Endodermal cell (in vitro differentiated cells): ENCODE measurements at regions not wholly inside any gene's neighbourhood (a gene's known extent, or its start where the extent isn't known, plus 50 kb on each side); places are given as distances from the start of the nearest gene placed in this dataset.
"Not testable (repeated sequence)": the region's sequence is repeated elsewhere in the genome, so short reads cannot be mapped to it uniquely, and the experiment has no call there.

ENCODE experiments used
- DNase-seq: peaks from one replicate; pipeline ENCODE4 v3.0.0-alpha.2; 2017
- H3K27ac ChIP-seq: 2 replicates; pipeline ENCODE4 v1.5.1; 2013; ENCODE audit warnings: mild to moderate bottlenecking, low read depth, low read length, moderate library complexity
- H3K27me3 ChIP-seq: 2 replicates; pipeline ENCODE4 v1.6.1; 2013; ENCODE audit warnings: mild to moderate bottlenecking, low read length, moderate library complexity; ENCODE audit not compliant: insufficient read depth, control insufficient read depth, poor library complexity, severe bottlenecking
- H3K36me3 ChIP-seq: 2 replicates; pipeline ENCODE4 v1.7.0; 2013; ENCODE audit warnings: mild to moderate bottlenecking, low read length, moderate library complexity; ENCODE audit not compliant: control insufficient read depth, insufficient read depth
- H3K4me1 ChIP-seq: one replicate; pipeline ENCODE4 v1.7.0; 2013; ENCODE audit warnings: low read length; ENCODE audit not compliant: control insufficient read depth, insufficient read depth
- H3K4me3 ChIP-seq: 2 replicates; pipeline ENCODE4 v1.5.1; 2013; ENCODE audit warnings: mild to moderate bottlenecking, low read length, moderate library complexity
- H3K9ac ChIP-seq: 2 replicates; pipeline ENCODE4 v1.6.1; 2013; ENCODE audit warnings: mild to moderate bottlenecking, low read length, moderate library complexity; ENCODE audit not compliant: poor library complexity, severe bottlenecking; ENCODE audit errors: extremely low read depth
- H3K9me3 ChIP-seq: 2 replicates; pipeline ENCODE4 v1.6.1; 2013; ENCODE audit warnings: mild to moderate bottlenecking, low read length, moderate library complexity; ENCODE audit not compliant: control insufficient read depth
- H3K27ac Mint-ChIP-seq: 2 replicates; pipeline ENCODE4 v1.8.0; 2020; ENCODE audit warnings: mixed read lengths
- H3K27me3 Mint-ChIP-seq: 2 replicates; pipeline ENCODE4 v1.8.0; 2021; ENCODE audit warnings: mild to moderate bottlenecking, mixed read lengths; ENCODE audit not compliant: insufficient read depth
- H3K36me3 Mint-ChIP-seq: 2 replicates; pipeline ENCODE4 v1.8.0; 2020; ENCODE audit warnings: low read depth, mixed read lengths
- H3K4me1 Mint-ChIP-seq: 2 replicates; pipeline ENCODE4 v1.8.0; 2020; ENCODE audit warnings: mixed read lengths
- H3K4me3 Mint-ChIP-seq: 2 replicates; pipeline ENCODE4 v1.8.0; 2020; ENCODE audit warnings: mild to moderate bottlenecking, moderate library complexity, mixed read lengths
- H3K9me3 Mint-ChIP-seq: 2 replicates; pipeline ENCODE4 v1.8.0; 2020; ENCODE audit warnings: mild to moderate bottlenecking, mixed read lengths
- WGBS, 2 experiments: methylation state at CpG; one replicate each; pipeline versions ENCODE4 v1.1.5 to v1.1.7; 2013; ENCODE audit warnings: missing lambda C conversion rate in 2 of 2, mixed read lengths in 1 of 2; ENCODE audit not compliant: insufficient coverage in 1 of 2, insufficient read length in 1 of 2; 5-methylcytosine and 5-hydroxymethylcytosine counted together
- TF ChIP-seq, protein P1 (sequence below): fragments of 200-600 bp; sonication (generic); conservative IDR thresholded peaks from 2 replicates; pipeline ENCODE4 v1.5.0; 2021; ENCODE audit warnings: antibody characterized with exemption, mild to moderate bottlenecking

GRCh38 chr6:167214206-167214605 is 56.4 kb upstream of the GPR31 start:
- Histone ChIP-seq H3K4me3 (no peak overlapping the region), H3K9me3 (no peaks in the 10 kb centered on the region), H3K9ac (no peak overlapping the region), H3K27me3 (no peaks in the 10 kb centered on the region), H3K4me1 (no peaks in the 10 kb centered on the region), H3K27ac (no peak overlapping the region), H3K36me3 (no peaks in the 10 kb centered on the region)
- no peaks in the 10 kb centered on the region for H3K36me3 Mint-ChIP-seq
- TF ChIP-seq, protein P1, sequence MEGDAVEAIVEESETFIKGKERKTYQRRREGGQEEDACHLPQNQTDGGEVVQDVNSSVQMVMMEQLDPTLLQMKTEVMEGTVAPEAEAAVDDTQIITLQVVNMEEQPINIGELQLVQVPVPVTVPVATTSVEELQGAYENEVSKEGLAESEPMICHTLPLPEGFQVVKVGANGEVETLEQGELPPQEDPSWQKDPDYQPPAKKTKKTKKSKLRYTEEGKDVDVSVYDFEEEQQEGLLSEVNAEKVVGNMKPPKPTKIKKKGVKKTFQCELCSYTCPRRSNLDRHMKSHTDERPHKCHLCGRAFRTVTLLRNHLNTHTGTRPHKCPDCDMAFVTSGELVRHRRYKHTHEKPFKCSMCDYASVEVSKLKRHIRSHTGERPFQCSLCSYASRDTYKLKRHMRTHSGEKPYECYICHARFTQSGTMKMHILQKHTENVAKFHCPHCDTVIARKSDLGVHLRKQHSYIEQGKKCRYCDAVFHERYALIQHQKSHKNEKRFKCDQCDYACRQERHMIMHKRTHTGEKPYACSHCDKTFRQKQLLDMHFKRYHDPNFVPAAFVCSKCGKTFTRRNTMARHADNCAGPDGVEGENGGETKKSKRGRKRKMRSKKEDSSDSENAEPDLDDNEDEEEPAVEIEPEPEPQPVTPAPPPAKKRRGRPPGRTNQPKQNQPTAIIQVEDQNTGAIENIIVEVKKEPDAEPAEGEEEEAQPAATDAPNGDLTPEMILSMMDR = no peak
- H3K27me3 Mint-ChIP-seq = no peaks in the 10 kb centered on the region
- H3K9me3 Mint-ChIP-seq = no peaks in the 10 kb centered on the region
- WGBS, 2 experiments = 21 to 73% methylated on average over 3 to 9 of the region's 10 CpGs
- peak; percentile 31 for DNase-seq
- H3K4me3 Mint-ChIP-seq = no peak overlapping the region
- H3K27ac Mint-ChIP-seq = no peak overlapping the region
- peaks cover 3% of the 10 kb centered on the region for H3K4me1 Mint-ChIP-seq

- not testable (repeated sequence) for DNase-seq, H3K4me3 Mint-ChIP-seq, H3K27ac ChIP-seq, H3K9me3 Mint-ChIP-seq, H3K27ac Mint-ChIP-seq, H3K36me3 ChIP-seq, H3K36me3 Mint-ChIP-seq, H3K9ac ChIP-seq, H3K4me1 ChIP-seq, H3K4me3 ChIP-seq, H3K27me3 Mint-ChIP-seq, H3K27me3 ChIP-seq, H3K9me3 ChIP-seq, H3K4me1 Mint-ChIP-seq
- WGBS, 2 experiments = 52 to 60% methylated on average over 5 to 11 of the region's 15 CpGs
These were observed 57.9 kb upstream of the GPR31 start for GRCh38 chr6:167215429-167216250.

- not testable (repeated sequence) for H3K27me3 Mint-ChIP-seq, H3K4me1 Mint-ChIP-seq, H3K4me3 ChIP-seq, DNase-seq, H3K36me3 ChIP-seq, H3K36me3 Mint-ChIP-seq, H3K9ac ChIP-seq, H3K4me1 ChIP-seq, H3K27ac ChIP-seq, H3K9me3 Mint-ChIP-seq, H3K4me3 Mint-ChIP-seq, H3K27me3 ChIP-seq, H3K9me3 ChIP-seq, H3K27ac Mint-ChIP-seq
- WGBS, 2 experiments = 86 to 93% methylated on average over 4 to 13 of the region's 15 CpGs
These were observed 58.7 kb upstream of the GPR31 start for GRCh38 chr6:167216390-167217050.

DNA sequence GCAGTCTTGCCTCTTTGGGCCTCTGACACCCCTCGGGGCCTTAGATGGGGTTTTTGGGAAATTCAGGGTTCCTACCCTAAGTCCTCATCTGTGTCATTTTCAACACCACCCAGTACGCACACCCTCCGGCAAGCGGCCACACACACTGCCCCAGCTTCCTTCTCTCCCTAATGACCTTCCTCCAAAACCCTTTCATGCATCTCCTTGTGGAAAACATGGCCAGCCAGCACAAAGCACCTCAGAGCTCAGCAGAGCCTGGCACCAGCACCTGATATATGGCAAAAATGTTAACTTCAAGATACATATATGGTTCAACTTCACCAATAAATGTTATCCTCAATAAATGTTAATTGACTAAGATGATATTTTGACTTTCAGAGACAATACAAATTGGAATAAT is 59.3 kb upstream of the GPR31 start:
- 94% methylated on average over 4 of the region's 4 CpGs; no CpG with 5 or more reads in 1 of the 2 experiments for WGBS, 2 experiments
- not testable (repeated sequence) for H3K36me3 Mint-ChIP-seq, H3K4me3 ChIP-seq, DNase-seq, H3K4me1 Mint-ChIP-seq, H3K27ac Mint-ChIP-seq, H3K36me3 ChIP-seq, H3K4me3 Mint-ChIP-seq, H3K4me1 ChIP-seq, H3K27me3 ChIP-seq, H3K9ac ChIP-seq, H3K9me3 Mint-ChIP-seq, H3K27me3 Mint-ChIP-seq, H3K9me3 ChIP-seq, H3K27ac ChIP-seq
